HG03571 (cell line): ENCODE measurements at regions not wholly inside any gene's neighbourhood (a gene's known extent, or its start where the extent isn't known, plus 50 kb on each side); places are given as distances from the start of the nearest gene placed in this dataset.

ENCODE experiments used
- ATAC-seq: cut with Tn5 transposase; IDR thresholded peaks from one replicate; pipeline ENCODE4 v1.9.1; 2021; ENCODE audit not compliant: unreplicated experiment

GRCh38 chr20:11331096-11331495, 586.6 kb upstream of the BTBD3 start:
- no peak for ATAC-seq

DNA sequence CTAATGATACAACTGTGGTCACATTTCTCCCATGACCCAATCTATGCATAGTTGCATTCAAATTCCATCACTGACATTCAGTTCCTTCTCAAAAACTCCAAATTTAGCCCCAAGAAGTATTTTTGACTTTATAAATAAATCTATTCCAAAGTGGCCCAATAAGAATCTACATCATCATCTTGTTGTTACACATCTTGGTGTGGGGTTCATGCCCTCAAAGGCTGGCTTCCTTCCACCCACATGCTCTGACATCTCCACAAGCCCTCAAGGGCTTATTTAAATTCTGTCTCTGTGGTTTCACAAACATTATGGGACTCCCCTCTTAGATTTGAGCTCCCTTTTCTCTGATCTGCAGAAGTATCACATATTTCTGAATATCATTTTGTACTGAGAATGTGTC, 585.3 kb upstream of the BTBD3 start:
- ATAC-seq: no peak

- ATAC-seq: no peak
Measured at GRCh38 chr20:11333634-11334033, 584.1 kb upstream of the BTBD3 start.

DNA sequence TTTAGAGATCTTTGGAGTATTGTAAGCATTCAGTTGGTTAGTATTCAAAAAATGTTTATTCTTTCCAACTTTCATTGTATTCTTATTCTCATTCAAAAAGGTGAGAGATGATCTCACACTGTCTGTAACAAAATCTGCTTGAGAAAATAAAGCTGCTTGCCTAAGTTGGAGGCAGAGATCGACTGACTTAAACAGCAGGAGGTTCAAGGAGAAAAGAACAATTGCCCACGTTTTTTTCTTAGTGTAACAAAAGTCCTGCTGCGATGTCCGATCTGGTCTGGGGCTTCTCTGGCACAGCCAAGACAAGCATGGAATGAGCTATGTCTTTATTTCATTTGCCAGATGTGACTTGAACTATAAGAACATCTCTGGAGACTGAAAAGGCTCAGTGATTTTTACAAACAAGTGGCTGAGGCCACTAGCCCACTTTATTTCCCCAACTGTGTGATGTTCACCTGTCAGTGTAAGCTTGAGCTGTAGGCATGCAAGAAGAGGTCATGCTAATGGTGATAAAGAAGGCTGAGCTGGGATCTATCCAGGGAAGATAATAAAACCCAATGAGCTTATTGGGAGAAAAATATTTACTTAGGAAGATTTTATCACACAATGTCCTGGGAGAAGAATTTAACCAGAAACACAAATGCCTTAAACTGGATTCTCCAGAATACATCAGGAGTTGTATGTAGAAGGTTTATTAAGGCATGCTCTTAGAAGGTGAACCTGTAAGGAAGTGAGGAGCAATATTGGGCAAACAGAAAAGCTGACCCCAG, 580.1 kb upstream of the BTBD3 start:
- ATAC-seq: no peak

GRCh38 chr20:11338496-11339306, 579.0 kb upstream of the BTBD3 start:
- ATAC-seq: no peak

DNA sequence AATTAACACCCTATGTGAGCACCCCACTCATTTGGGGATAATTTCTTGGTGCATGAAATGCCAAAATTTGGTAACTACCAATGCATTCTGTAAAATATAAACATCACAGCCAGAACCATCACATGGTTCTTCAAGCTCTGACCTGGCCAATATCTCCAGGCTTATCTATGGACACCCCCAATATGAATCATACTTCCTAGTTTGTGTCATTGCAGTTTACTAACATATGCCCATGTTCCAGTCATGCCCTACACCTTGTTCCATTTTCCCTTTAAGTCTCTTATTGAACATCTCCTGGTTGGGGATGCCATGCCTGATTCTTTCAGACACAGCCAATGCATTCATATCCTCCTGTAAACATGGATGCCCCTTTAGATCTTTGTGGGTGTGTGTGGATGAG, 572.8 kb upstream of the BTBD3 start:
- ATAC-seq: no peak

DNA sequence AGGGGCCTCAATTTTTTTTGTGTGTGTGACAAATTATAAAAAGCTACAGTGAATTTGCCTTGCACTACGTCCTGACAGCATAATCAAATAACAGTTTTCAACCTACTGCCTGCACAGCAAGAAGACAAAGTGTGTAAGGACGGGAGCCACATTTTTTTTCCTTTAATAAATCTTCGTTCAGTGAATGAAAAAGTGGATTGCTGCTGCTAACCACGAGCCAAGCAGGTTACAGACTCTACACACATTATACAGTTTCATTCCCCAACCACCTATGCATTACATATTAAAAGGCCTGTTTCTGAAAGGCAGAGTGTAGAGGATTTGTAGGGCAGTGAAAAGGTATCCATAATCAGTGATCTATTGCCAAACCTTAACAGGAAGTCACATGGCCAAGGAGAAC, 570.0 kb upstream of the BTBD3 start:
- ATAC-seq: no peak

DNA sequence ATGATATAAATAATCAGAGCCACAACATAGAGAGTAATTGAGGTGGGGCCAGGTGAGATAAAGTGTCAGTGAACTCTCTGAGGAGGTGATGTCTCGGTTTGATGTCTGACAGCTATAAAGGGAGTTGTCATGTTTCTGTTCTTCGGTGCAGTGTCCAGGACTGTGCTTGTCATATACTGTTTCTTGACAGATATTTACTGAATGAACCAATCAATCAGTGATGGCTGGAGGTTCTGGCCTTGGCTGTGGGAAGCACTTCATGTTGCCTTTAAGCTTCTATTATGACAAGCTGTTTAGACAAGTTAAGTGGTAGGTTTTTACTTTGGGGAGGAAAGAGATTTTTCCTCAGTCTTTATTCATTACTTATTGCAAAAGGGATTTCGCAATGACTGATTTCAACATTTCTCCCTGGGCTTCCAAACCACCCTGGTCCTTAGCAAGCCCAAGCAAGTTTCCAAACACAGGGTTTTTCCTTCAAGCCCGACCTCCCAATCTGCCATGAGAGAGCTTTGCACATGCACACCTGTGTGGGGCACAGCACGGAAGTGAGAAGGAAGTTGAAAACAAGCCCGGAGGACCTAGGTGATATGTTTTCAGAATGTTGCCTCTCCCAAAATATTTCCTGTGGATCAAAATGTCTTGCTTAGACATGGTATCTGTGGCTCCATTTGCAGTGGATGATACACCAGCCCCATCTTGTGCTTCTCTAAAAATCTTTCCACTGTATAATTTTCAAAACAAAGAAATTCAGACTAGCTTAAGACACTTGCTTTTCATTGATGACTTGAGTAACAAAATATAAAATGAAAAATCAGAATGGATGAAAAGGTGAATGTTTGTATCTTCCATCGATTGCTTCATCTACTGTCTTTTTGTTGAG, 567.3 kb upstream of the BTBD3 start:
- no peak for ATAC-seq

DNA sequence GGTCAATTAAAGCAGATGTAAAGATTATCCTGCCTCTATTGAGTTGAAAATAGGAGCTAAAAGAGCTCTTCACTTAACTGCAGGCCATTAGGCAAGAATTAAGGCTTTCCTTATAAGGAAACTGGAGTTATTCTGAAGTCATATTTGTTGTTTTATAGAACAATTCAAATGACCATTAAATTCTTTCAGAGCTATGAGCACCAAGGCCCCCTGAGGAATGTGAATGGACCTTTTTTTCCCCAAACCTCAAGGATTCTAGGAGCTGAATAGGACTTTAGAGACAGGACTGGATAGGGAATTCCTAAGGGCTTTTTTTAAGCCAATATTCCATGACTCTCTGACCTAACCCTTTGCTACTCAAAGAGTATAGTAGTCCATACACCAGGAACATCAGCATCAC, 565.7 kb upstream of the BTBD3 start:
- ATAC-seq: no peak

GRCh38 chr20:11354846-11355245, 562.8 kb upstream of the BTBD3 start:
- no peak for ATAC-seq

- no peak for ATAC-seq
Measured at GRCh38 chr20:11355345-11355744, 562.3 kb upstream of the BTBD3 start.

DNA sequence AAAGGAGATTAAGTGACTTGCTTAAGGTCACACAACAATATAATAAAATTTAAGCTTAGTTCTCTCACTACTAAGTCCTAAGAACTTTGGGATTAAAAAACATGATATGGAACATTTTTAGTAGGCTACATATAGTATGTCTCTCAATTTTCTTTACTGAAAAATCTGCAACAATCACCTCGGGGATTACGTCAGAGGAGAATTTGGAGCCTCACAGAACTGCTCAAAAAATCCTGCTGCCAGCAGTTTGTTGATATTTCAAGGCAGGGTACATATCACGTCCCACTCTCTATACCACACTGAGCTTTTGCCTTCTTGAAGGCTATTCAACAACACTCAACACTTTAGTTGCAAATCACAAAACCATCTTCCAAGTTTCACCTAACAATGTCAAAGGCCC, 561.6 kb upstream of the BTBD3 start:
- no peak for ATAC-seq

DNA sequence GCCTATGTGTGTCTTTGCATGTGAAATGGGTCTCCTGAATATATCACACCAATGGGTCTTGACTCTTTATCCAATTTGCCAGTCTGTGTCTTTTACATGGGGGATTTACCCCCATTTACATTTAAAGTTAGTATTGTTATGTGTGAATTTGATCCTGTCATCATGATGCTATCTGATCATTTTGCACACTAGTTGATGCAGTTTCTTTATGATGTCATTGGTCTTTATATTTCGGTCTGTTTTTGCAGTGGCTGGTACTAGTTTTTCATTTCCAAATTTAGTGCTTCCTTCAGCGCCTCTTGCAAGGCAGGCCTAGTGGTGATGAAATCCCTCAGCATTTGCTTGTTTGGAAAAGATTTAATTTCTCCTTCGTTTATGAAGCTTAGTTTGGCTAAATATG, 555.2 kb upstream of the BTBD3 start:
- ATAC-seq: no peak

DNA sequence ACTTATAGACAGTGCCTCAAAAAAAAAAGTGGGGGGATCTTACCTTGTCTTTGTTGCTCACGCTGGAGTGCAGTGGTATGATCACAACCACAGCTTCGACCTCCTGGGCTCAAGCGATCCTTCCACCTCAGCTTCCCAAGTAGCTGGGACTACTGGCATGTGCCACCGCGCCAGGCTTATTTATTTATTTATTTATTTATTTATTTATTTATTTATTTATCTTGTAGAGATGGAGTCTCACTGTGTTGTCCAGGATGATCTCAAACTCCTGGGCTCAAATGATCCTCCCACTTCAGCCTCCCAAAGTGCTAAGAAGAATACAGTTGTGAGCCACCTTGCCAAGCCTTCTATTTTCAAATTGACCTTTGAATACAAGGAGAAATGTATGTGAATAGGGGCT, 553.0 kb upstream of the BTBD3 start:
- ATAC-seq: no peak

DNA sequence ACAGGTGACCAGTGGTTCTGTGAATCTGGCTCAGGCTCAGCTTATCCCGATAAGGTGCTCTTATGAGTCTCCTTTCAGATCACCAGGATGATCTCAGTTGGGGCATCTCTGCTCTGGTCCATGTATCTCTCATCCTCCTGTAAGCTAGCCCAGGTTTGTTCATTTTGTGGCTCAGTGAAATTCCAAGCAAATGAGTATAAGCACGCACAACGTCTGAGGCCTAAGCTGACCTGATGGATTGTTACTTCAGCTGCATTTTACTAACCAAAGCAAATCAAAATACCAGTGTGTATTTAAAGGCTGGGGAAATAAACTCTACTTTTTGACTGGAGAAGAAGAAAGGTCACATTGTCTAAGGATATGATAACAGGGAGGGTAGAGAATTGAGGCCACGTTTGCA, 551.0 kb upstream of the BTBD3 start:
- ATAC-seq: no peak

DNA sequence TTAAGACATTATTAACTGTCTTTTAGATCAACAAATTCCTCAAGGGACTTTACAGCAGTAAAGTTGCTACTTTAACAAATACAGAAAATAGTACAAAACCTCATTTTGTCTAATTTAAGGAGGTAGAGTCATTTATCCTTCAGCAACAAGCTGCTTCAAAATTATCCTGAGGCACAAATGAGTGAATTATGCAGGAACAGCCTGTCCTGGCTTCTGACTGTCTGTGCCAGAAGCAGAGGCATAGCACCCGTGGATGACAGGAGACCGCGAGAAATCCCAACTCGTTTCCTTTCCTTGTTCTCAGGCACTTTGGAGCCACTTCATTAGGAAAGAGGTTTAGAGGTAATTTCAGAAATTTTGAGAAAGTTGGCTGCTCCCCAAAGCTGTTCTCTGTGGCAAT, 549.2 kb upstream of the BTBD3 start:
- no peak for ATAC-seq

DNA sequence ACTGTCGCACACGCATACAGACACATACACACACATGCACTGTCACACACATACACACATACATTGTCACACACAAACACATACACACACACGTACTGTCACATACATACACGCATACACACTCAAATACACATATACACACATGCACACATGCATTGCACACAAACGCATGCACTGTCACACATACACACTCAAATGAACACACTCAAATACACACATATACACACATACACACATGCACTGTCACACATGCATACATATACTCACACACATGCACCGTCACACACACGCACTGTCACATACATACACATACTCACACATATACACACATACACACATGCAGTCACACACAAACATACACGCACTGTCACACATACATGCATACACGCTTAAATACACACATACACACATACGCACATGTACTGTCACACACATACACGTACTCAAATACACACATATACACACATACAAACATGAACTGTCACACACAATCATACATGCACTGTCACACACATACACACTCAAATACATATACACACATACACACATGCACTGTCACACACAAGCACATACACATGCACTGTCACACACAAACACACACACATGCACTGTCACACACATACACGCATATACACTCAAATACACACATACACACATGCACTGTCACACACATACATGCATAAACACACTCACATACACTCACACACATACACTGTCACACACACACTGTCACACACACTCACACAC, 548.6 kb upstream of the BTBD3 start:
- ATAC-seq: no peak

- ATAC-seq: no peak
Measured at GRCh38 chr20:11371831-11372230, 545.9 kb upstream of the BTBD3 start.

GRCh38 chr20:11372876-11373790, 544.6 kb upstream of the BTBD3 start:
- no peak for ATAC-seq

DNA sequence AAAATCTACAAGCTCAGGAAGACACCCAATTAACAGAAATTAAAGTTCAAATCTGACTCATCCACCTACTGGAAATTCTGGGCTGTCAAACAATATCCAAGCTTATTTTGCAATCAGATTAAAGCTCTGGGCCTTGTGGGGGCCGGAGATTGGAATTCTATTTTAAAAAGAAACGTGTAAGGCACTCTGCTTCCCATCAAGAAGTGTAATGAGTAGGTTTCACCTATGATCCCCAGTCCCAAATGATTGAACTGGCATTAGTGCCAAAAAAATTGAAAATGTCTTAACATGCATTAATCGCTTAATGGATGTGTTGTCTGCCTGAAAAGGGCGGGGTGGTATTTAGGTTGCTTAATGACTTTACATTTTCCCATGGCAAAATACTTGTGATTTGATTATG, 542.4 kb upstream of the BTBD3 start:
- no peak for ATAC-seq
